Activated CD4-positive, alpha-beta T cell treated with anti-CD3 and anti-CD28 coated beads, Interleukin-2, Interleukin-6, amounts not matched to agents 100 ng/mL and 50 ng/mL, durations not matched to agents 16 hours and 8 hours (primary cell): ENCODE measurements at regions not wholly inside any gene's neighbourhood (a gene's known extent, or its start where the extent isn't known, plus 50 kb on each side); places are given as distances from the start of the nearest gene placed in this dataset.

ENCODE experiments used
- DNase-seq: peaks from one replicate; pipeline ENCODE4 v3.0.0-alpha.2; 2020

- no peak for DNase-seq
Measured at GRCh38 chr12:77488041-77488620, 342.6 kb upstream of the NAV3 start.

- DNase-seq: no peak
Measured at GRCh38 chr12:77486872-77487271, 343.8 kb upstream of the NAV3 start.

GRCh38 chr12:77485961-77486854 lies 344.5 kb upstream of the NAV3 start:
- DNase-seq: no peak

GRCh38 chr12:77481687-77482086 lies 349.0 kb upstream of the NAV3 start:
- DNase-seq: no peak

GRCh38 chr12:77477907-77478533 lies 352.7 kb upstream of the NAV3 start:
- DNase-seq: no peak

GRCh38 chr12:77471801-77472200 lies 358.9 kb upstream of the NAV3 start:
- no peak for DNase-seq

GRCh38 chr12:77469578-77470333 lies 360.9 kb upstream of the NAV3 start:
- DNase-seq: no peak

- DNase-seq: no peak
Measured at GRCh38 chr12:77442633-77443032, 377.3 kb upstream of the E2F7 start.

- no peak for DNase-seq
Measured at GRCh38 chr12:77439749-77440148, 374.4 kb upstream of the E2F7 start.

GRCh38 chr12:77438644-77439043 lies 373.3 kb upstream of the E2F7 start:
- DNase-seq: no peak

GRCh38 chr12:77437206-77437605 lies 371.8 kb upstream of the E2F7 start:
- DNase-seq: no peak

GRCh38 chr12:77435446-77436091 lies 370.2 kb upstream of the E2F7 start:
- no peak for DNase-seq

GRCh38 chr12:77433799-77434198 lies 368.4 kb upstream of the E2F7 start:
- DNase-seq: no peak

- no peak for DNase-seq
Measured at GRCh38 chr12:77429426-77429825, 364.1 kb upstream of the E2F7 start.

- no peak for DNase-seq
Measured at GRCh38 chr12:77421152-77421551, 355.8 kb upstream of the E2F7 start.

- DNase-seq: no peak
Measured at GRCh38 chr12:77409551-77409950, 344.2 kb upstream of the E2F7 start.

GRCh38 chr12:77407931-77408330 lies 342.6 kb upstream of the E2F7 start:
- no peak for DNase-seq

- DNase-seq: no peak
Measured at GRCh38 chr12:77406219-77406905, 341.0 kb upstream of the E2F7 start.

- no peak for DNase-seq
Measured at GRCh38 chr12:77402716-77403115, 337.3 kb upstream of the E2F7 start.

GRCh38 chr12:77401770-77402081 lies 336.4 kb upstream of the E2F7 start:
- no peak for DNase-seq

- DNase-seq: no peak
Measured at GRCh38 chr12:77401064-77401769, 335.8 kb upstream of the E2F7 start.
